ENCODE measurements at regions not wholly inside any gene's neighbourhood (a gene's known extent, or its start where the extent isn't known, plus 50 kb on each side); places are given as distances from the start of the nearest gene placed in this dataset.
"Not testable (repeated sequence)": the region's sequence is repeated elsewhere in the genome, so short reads cannot be mapped to it uniquely, and the experiment has no call there.

GRCh38 chr6:150783813-150784212 is 81.7 kb upstream of the MTHFD1L start:
- Mint-ChIP-seq H3K36me3 (ENCODE audit: low read depth) (peaks cover 24% of the 10 kb centered on the region), H3K27me3 (ENCODE audit: low read depth) (no peaks in the 10 kb centered on the region), H3K9me3 (no peaks in the 10 kb centered on the region), H3K4me3 (no peak overlapping the region), H3K27ac (ENCODE audit: unreplicated experiment) (no peak overlapping the region), H3K4me1 (no peaks in the 10 kb centered on the region)
- DNase-seq (ENCODE audit: low read depth, low spot score), result no peak
- no peak for TF ChIP-seq CTCF (conservative IDR thresholded peaks at IDR 0.05)

GRCh38 chr6:150787429-150787828 is 78.1 kb upstream of the MTHFD1L start:
- H3K4me3 Mint-ChIP-seq, result no peak overlapping the region
- H3K27me3 Mint-ChIP-seq (ENCODE audit: low read depth), result no peaks in the 10 kb centered on the region
- no peak overlapping the region for H3K27ac Mint-ChIP-seq (ENCODE audit: unreplicated experiment)
- no peak for DNase-seq (ENCODE audit: low read depth, low spot score)
- H3K4me1 Mint-ChIP-seq, result no peaks in the 10 kb centered on the region
- no peaks in the 10 kb centered on the region for H3K9me3 Mint-ChIP-seq
- H3K36me3 Mint-ChIP-seq (ENCODE audit: low read depth), result peaks cover 16% of the 10 kb centered on the region
- TF ChIP-seq CTCF (conservative IDR thresholded peaks at IDR 0.05), result no peak

- no peak for DNase-seq (ENCODE audit: low read depth, low spot score)
- Mint-ChIP-seq H3K27ac (ENCODE audit: unreplicated experiment) (no peak overlapping the region), H3K4me1 (no peaks in the 10 kb centered on the region), H3K9me3 (no peaks in the 10 kb centered on the region), H3K4me3 (no peak overlapping the region), H3K27me3 (ENCODE audit: low read depth) (no peaks in the 10 kb centered on the region), H3K36me3 (ENCODE audit: low read depth) (peaks cover 11% of the 10 kb centered on the region)
- no peak for TF ChIP-seq CTCF (conservative IDR thresholded peaks at IDR 0.05)
Observed at GRCh38 chr6:150788089-150788488, 77.4 kb upstream of the MTHFD1L start.

- H3K9me3 Mint-ChIP-seq; H3K27ac Mint-ChIP-seq (ENCODE audit: unreplicated experiment); DNase-seq (ENCODE audit: low read depth, low spot score); H3K36me3 Mint-ChIP-seq (ENCODE audit: low read depth); H3K4me3 Mint-ChIP-seq; H3K4me1 Mint-ChIP-seq; H3K27me3 Mint-ChIP-seq (ENCODE audit: low read depth): not testable (repeated sequence)
Observed at GRCh38 chr6:150789906-150790305, 75.6 kb upstream of the MTHFD1L start.

GRCh38 chr6:150791717-150792116 is 73.8 kb upstream of the MTHFD1L start:
- Mint-ChIP-seq H3K4me1 (no peaks in the 10 kb centered on the region), H3K36me3 (ENCODE audit: low read depth) (peaks cover 8% of the 10 kb centered on the region), H3K27ac (ENCODE audit: unreplicated experiment) (no peak overlapping the region), H3K27me3 (ENCODE audit: low read depth) (no peaks in the 10 kb centered on the region), H3K9me3 (no peaks in the 10 kb centered on the region), H3K4me3 (no peak overlapping the region)
- TF ChIP-seq CTCF (conservative IDR thresholded peaks at IDR 0.05), result no peak
- DNase-seq (ENCODE audit: low read depth, low spot score), result no peak

- peaks cover 14% of the 10 kb centered on the region for H3K36me3 Mint-ChIP-seq (ENCODE audit: low read depth)
- H3K27ac Mint-ChIP-seq (ENCODE audit: unreplicated experiment), result no peak overlapping the region
- H3K4me3 Mint-ChIP-seq, result no peak overlapping the region
- H3K9me3 Mint-ChIP-seq, result no peaks in the 10 kb centered on the region
- TF ChIP-seq CTCF (conservative IDR thresholded peaks at IDR 0.05), result no peak
- no peaks in the 10 kb centered on the region for H3K27me3 Mint-ChIP-seq (ENCODE audit: low read depth)
- DNase-seq (ENCODE audit: low read depth, low spot score), result no peak
- H3K4me1 Mint-ChIP-seq, result peaks cover 4% of the 10 kb centered on the region
Observed at GRCh38 chr6:150797949-150798348, 67.6 kb upstream of the MTHFD1L start.

Data from neural crest cell (in vitro differentiated cells).